AG04450 (cell line): ENCODE measurements at regions not wholly inside any gene's neighbourhood (a gene's known extent, or its start where the extent isn't known, plus 50 kb on each side); places are given as distances from the start of the nearest gene placed in this dataset.

ENCODE experiments used
- CTCF ChIA-PET: fragments of 300-600, 350-600 bp; formaldehyde crosslinking; extraction: SDS; loops from one replicate; lab custom pipeline; 2022; ENCODE audit warnings: antibody characterized with exemption, inconsistent platforms; lab: Charles Lee
- POLR2A ChIA-PET: fragments of 350-600 bp; formaldehyde crosslinking; extraction: SDS; loops from one replicate; lab custom pipeline; 2021; ENCODE audit warnings: antibody characterized with exemption, inconsistent platforms; lab: Yijun Ruan, JAX
- DNase-seq: peaks from one replicate; pipeline ENCODE4 v3.0.0-alpha.2; 2011; ENCODE audit warnings: low read depth, low spot score
- H3K27ac ChIP-seq: one replicate; pipeline ENCODE4 v1.5.1; 2012; ENCODE audit warnings: low read depth, low read length, control low read depth
- H3K27me3 ChIP-seq: one replicate; pipeline ENCODE4 v1.6.0; 2012; ENCODE audit warnings: low read length; ENCODE audit not compliant: control insufficient read depth, insufficient read depth
- H3K4me3 ChIP-seq: 2 replicates; pipeline ENCODE4 v1.5.1; 2011; ENCODE audit warnings: mild to moderate bottlenecking, low read depth, low read length, control low read depth
- H3K9me3 ChIP-seq: 2 replicates; pipeline ENCODE4 v1.5.1; 2012; ENCODE audit warnings: low read length; ENCODE audit not compliant: control insufficient read depth, insufficient read depth
- TF ChIP-seq, protein P1 (sequence below): IDR thresholded peaks from 2 replicates; pipeline ENCODE4 v1.5.1; 2011; ENCODE audit warnings: low read depth, low read length, control low read depth, inconsistent platforms

DNA sequence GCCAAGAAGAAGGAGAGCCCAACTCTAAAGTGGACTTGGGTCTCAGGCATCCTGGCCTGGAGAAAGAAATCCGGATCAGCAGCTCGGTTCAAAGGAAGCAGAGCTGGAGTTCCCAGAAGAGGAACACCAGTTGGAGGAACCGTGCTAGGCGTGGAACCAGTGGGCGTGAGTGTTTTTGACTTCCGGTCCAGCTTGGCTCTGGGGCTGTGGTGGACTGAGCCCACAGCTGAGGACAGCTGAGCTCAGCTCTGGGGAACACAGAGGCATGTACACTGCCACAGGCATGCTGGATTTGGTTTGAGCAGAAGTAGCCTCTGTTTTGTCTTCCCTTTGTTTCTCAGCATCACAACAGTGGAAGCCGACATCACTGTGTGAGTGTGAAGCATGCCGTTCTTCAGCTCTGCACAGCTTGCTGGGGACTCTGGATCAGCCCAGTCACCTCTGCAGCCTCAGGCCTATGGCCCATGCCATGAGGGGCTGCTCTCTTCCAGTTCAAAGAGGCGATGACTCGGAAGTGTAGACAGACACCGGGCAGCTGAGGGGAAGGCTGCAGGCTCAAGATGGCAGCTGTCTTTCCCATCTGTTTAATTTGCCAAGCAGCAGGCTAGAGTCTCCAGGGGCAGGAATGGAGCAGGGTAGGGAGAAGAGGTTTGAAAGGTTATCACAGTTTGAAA, 185.8 kb upstream of the UBE3A start:
- POLR2A ChIA-PET: no interaction called here
- Histone ChIP-seq H3K4me3 (no peak overlapping the region), H3K27ac (no peak overlapping the region), H3K27me3 (peaks cover 2% of the 10 kb centered on the region), H3K9me3 (no peaks in the 10 kb centered on the region)
- TF ChIP-seq, protein P1, sequence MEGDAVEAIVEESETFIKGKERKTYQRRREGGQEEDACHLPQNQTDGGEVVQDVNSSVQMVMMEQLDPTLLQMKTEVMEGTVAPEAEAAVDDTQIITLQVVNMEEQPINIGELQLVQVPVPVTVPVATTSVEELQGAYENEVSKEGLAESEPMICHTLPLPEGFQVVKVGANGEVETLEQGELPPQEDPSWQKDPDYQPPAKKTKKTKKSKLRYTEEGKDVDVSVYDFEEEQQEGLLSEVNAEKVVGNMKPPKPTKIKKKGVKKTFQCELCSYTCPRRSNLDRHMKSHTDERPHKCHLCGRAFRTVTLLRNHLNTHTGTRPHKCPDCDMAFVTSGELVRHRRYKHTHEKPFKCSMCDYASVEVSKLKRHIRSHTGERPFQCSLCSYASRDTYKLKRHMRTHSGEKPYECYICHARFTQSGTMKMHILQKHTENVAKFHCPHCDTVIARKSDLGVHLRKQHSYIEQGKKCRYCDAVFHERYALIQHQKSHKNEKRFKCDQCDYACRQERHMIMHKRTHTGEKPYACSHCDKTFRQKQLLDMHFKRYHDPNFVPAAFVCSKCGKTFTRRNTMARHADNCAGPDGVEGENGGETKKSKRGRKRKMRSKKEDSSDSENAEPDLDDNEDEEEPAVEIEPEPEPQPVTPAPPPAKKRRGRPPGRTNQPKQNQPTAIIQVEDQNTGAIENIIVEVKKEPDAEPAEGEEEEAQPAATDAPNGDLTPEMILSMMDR: no peak
- DNase-seq: no peak
- CTCF ChIA-PET: no interaction called here

DNA sequence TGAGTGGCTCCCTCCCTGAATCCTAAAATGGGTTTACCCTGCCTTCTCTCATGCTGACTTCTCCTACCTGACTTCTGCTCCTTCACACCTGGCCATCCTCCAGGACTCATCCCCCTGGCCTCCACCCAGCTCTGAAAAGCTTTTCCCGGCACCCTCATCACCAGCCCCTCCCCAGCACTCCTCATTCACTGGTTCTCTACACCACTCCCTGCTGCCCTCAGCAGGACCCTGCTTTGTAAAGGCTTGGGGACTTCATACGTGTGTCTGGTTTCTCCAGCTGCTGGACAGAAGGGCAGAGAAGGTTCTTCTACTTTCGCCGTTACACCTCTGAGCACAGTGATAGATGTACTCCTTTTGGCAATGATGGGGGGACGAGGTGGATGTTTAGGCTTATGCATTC, 184.9 kb upstream of the UBE3A start:
- ChIA-PET CTCF (no interaction called here), POLR2A (no interaction called here)
- no peak overlapping the region for H3K27ac ChIP-seq
- H3K27me3 ChIP-seq: peaks cover 2% of the 10 kb centered on the region
- TF ChIP-seq, protein P1: no peak
- no peaks in the 10 kb centered on the region for H3K9me3 ChIP-seq
- no peak overlapping the region for H3K4me3 ChIP-seq
- DNase-seq: no peak

DNA sequence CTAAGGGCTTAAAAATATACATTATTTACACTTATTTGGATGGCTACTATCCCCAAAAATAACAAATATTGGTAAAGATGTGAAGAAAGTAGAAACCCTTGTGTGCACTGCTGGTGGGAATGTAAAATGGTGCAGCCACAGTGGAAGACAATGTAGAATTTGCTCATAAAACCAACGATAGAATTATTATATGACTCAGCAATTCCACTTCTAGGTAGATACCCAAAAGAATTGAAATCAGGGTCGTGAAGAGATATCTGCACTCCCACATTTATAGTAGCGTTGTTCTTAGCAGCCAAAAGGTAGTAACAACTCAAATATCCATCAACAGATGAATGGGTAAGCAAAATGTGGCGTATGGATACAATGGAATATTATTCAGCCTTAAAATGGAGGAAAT, 181.6 kb upstream of the UBE3A start:
- no peak for DNase-seq
- peaks cover 2% of the 10 kb centered on the region for H3K27me3 ChIP-seq

DNA sequence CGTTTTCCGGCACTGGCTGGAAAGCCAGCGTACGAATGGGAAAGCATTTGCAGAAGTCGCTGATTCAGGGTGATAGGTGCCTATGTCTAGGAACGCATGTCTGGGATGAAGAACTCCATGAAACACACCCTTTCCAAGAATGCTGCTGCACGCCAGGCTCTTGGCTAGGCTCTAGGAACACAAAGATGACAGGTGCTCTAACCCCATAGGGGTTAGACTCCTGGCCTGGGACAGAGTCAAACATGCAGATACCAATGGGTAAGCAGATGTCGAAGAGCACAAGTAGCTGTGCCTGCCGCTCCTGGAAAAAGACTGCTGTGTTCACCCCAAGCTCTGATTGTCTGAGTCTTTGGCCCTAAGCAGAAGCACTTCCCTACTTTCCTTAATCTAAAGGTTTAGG, 180.9 kb upstream of the UBE3A start:
- H3K27me3 ChIP-seq: no peaks in the 10 kb centered on the region
- H3K9me3 ChIP-seq: no peaks in the 10 kb centered on the region
- no peak overlapping the region for H3K27ac ChIP-seq
- H3K4me3 ChIP-seq: no peak overlapping the region
- ChIA-PET POLR2A (no interaction called here), CTCF (no interaction called here)
- DNase-seq: no peak
- TF ChIP-seq, protein P1: no peak

More for the DNA sequence above, 181.6 kb upstream of the UBE3A start:
- H3K4me3 ChIP-seq: no peak overlapping the region
- TF ChIP-seq, protein P1: no peak
- no peak overlapping the region for H3K27ac ChIP-seq
- H3K9me3 ChIP-seq: no peaks in the 10 kb centered on the region
- POLR2A ChIA-PET: no interaction called here
- CTCF ChIA-PET: no interaction called here

DNA sequence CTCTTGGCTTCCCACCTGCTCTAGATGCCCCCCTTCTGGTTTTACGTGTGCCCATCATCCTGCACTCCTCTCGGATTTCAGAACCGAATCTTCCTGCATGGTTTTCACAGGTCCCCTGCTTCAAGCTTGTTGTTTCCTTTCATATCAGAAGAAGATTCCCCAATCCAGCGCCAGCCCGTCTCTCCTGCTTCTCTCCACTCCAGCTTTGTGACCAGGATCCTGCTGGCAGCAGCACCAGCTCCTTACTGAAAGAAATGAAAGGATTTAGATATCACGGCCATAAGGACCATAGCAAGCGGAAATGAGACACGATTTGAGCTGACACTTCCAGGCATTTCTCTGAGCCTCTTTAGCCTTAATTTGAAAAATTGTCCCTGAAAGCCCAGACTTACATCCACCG, 180.3 kb upstream of the UBE3A start:
- POLR2A ChIA-PET: no interaction called here
- Histone ChIP-seq H3K9me3 (no peaks in the 10 kb centered on the region), H3K27ac (no peak overlapping the region), H3K4me3 (no peak overlapping the region), H3K27me3 (no peaks in the 10 kb centered on the region)
- TF ChIP-seq, protein P1: no peak
- CTCF ChIA-PET: no interaction called here
- no peak for DNase-seq
